ENCODE measurements at regions not wholly inside any gene's neighbourhood (a gene's known extent, or its start where the extent isn't known, plus 50 kb on each side); places are given as distances from the start of the nearest gene placed in this dataset.

- TF ChIP-seq CTCF (IDR thresholded peaks at IDR 0.05) (no peak), POLR2AphosphoS5 (IDR thresholded peaks at IDR 0.05) (no peak), POLR2A (IDR thresholded peaks at IDR 0.05) (no peak)
Measured at GRCh38 chr3:181189556-181189955, 200.0 kb upstream of the DNAJC19 start.
